Endothelial cell of umbilical vein (primary cell): ENCODE measurements at regions not wholly inside any gene's neighbourhood (a gene's known extent, or its start where the extent isn't known, plus 50 kb on each side); places are given as distances from the start of the nearest gene placed in this dataset.

Experiments used
- BruUV-seq: library from RNA; stranded (reverse); fragments of 400-500 nt; replicated peaks from 2 replicates; lab custom pipeline; 2021; lab: Mats Ljungman, UMichigan
- CTCF ChIA-PET: fragments of 300-600, 350-600 bp; sonication (Branson Sonifier 250); formaldehyde crosslinking; loops from one replicate; lab custom pipeline; 2021; ENCODE audit warnings: antibody characterized with exemption, inconsistent platforms; lab: Charles Lee
- POLR2A ChIA-PET: fragments of 300-600, 350-600 bp; sonication (Branson Sonifier 250); formaldehyde crosslinking; loops from one replicate; lab custom pipeline; 2021; ENCODE audit warnings: antibody characterized with exemption, inconsistent platforms; lab: Charles Lee
- DNase-seq: peaks from one replicate; pipeline ENCODE4 v3.0.0-alpha.2; 2011; ENCODE audit warnings: low read depth, low spot score
- FAIRE-seq: peaks from 2 replicates; lab custom pipeline; 2011; peaks lifted over from hg19 to GRCh38; lab: Jason Lieb, UNC
- H2AFZ ChIP-seq: 2 replicates; pipeline ENCODE4 v1.6.0; 2012; ENCODE audit warnings: low read depth, low read length, control low read depth, inconsistent platforms
- H3K27ac ChIP-seq: 2 replicates; pipeline ENCODE4 v1.5.1; 2011; ENCODE audit warnings: low read depth, mild to moderate bottlenecking, control low read depth, low read length, moderate library complexity; ENCODE audit not compliant: insufficient read depth
- H3K27me3 ChIP-seq, 2 experiments: 2 replicates each; pipeline versions ENCODE4 v1.6.0 to v1.6.1; 2011; ENCODE audit warnings: low read length in 2 of 2, mixed read lengths in 1 of 2; ENCODE audit not compliant: control insufficient read depth in 2 of 2, insufficient read depth in 2 of 2
- H3K36me3 ChIP-seq, 2 experiments: 2 replicates in 1 of 2; 3 replicates in 1 of 2; pipeline ENCODE4 v1.5.1; 2011; ENCODE audit warnings: low read length in 2 of 2, mild to moderate bottlenecking in 1 of 2, moderate library complexity in 1 of 2; ENCODE audit not compliant: control insufficient read depth in 2 of 2, insufficient read depth in 2 of 2; ENCODE audit errors: extremely low read depth in 1 of 2
- H3K4me1 ChIP-seq: 3 replicates; pipeline ENCODE4 v1.5.1; 2011; ENCODE audit warnings: mild to moderate bottlenecking, low read length; ENCODE audit not compliant: control insufficient read depth, insufficient read depth; ENCODE audit errors: extremely low read depth
- H3K4me2 ChIP-seq: 2 replicates; pipeline ENCODE4 v1.6.1; 2011; ENCODE audit warnings: low read length, control low read depth, mixed read lengths; ENCODE audit not compliant: insufficient read depth
- H3K4me3 ChIP-seq, 3 experiments: fragments of 200-600 bp in 1 of 3; sonication (generic), shearing (Covaris generic) in 1 of 3; replicated peaks in 1 of 3; 2 replicates each; pipeline ENCODE4 v1.5.1; 2011 to 2016; ENCODE audit warnings: control low read depth in 3 of 3, low read length in 3 of 3, mild to moderate bottlenecking in 2 of 3, inconsistent platforms in 1 of 3, low read depth in 1 of 3, moderate library complexity in 1 of 3; ENCODE audit not compliant: insufficient read depth in 1 of 3
- H3K79me2 ChIP-seq: 2 replicates; pipeline ENCODE4 v1.6.0; 2012; ENCODE audit warnings: low read length, inconsistent platforms; ENCODE audit not compliant: control insufficient read depth, insufficient read depth
- H3K9ac ChIP-seq: replicated peaks from 2 replicates; pipeline ENCODE3; 2011; ENCODE audit warnings: low read length, control low read depth; ENCODE audit not compliant: insufficient read depth; ENCODE audit errors: extremely low read depth
- H3K9me1 ChIP-seq: replicated peaks from 3 replicates; pipeline ENCODE4 v1.6.0; 2011; ENCODE audit warnings: mild to moderate bottlenecking, low read length; ENCODE audit not compliant: control insufficient read depth, insufficient read depth; ENCODE audit errors: extremely low read depth
- H3K9me3 ChIP-seq: replicated peaks from 2 replicates; pipeline ENCODE4 v1.5.1; 2012; ENCODE audit warnings: low read length, inconsistent platforms; ENCODE audit not compliant: control insufficient read depth, insufficient read depth
- H4K20me1 ChIP-seq: replicated peaks from 2 replicates; pipeline ENCODE3; 2011; ENCODE audit warnings: mild to moderate bottlenecking, low read length; ENCODE audit not compliant: control insufficient read depth, insufficient read depth; ENCODE audit errors: extremely low read depth
- EZH2 ChIP-seq: IDR thresholded peaks from 2 replicates; pipeline ENCODE4 v1.6.1; 2012; ENCODE audit warnings: borderline replicate concordance, low read depth, mild to moderate bottlenecking, moderate library complexity, low read length, inconsistent platforms; ENCODE audit not compliant: severe bottlenecking
- FOS ChIP-seq: IDR thresholded peaks from 2 replicates; pipeline ENCODE4 v1.6.1; 2011; ENCODE audit warnings: mild to moderate bottlenecking, low read length, moderate library complexity, borderline replicate concordance; ENCODE audit not compliant: insufficient read depth
- GATA2 ChIP-seq: IDR thresholded peaks from 2 replicates; pipeline ENCODE4 v1.7.0; 2011; ENCODE audit warnings: low read depth, mild to moderate bottlenecking, moderate library complexity, mixed read lengths, low read length; ENCODE audit not compliant: insufficient read length, insufficient read depth
- JUN ChIP-seq: IDR thresholded peaks from 2 replicates; pipeline ENCODE4 v1.6.1; 2011; ENCODE audit warnings: borderline replicate concordance, low read depth; ENCODE audit not compliant: insufficient read length, insufficient read depth
- MAX ChIP-seq: IDR thresholded peaks from 2 replicates; pipeline ENCODE4 v1.6.1; 2011; ENCODE audit not compliant: insufficient read depth, insufficient read length
- MYC ChIP-seq: IDR thresholded peaks from one replicate; pipeline ENCODE4 v1.6.1; 2011; ENCODE audit warnings: mild to moderate bottlenecking, low read depth, low read length
- POLR2A ChIP-seq: IDR thresholded peaks from 2 replicates; pipeline ENCODE4 v1.6.1; 2012; ENCODE audit warnings: low read depth, mild to moderate bottlenecking, control low read depth, low read length
- POLR2AphosphoS5 ChIP-seq: IDR thresholded peaks from 2 replicates; pipeline ENCODE4 v1.6.1; 2012; ENCODE audit warnings: low read depth, mild to moderate bottlenecking, control low read depth, low read length, moderate library complexity; ENCODE audit not compliant: insufficient read depth
- dilution Hi-C: fragments of 300-500 bp; cut with MboI; formaldehyde crosslinking; loops from one replicate; pipeline ENCODE4 v1.15.0; 2019; ENCODE audit warnings: low sequenced_read_pairs; ENCODE audit not compliant: extremely low pct_ligation_motif_present
- intact Hi-C: fragments of 100-400 bp; cut with micrococcal nuclease; formaldehyde crosslinking; loops from one replicate; pipeline ENCODE4 v1.10.0; 2022
- TF ChIP-seq, protein P1 (sequence below), 2 donors: IDR thresholded peaks; 1 replicate in 1 of 2; 2 replicates in 1 of 2; pipeline ENCODE4 v1.5.1; 2011; ENCODE audit warnings: low read length in 2 of 2, mild to moderate bottlenecking in 2 of 2, moderate library complexity in 2 of 2, control low read depth in 1 of 2, inconsistent platforms in 1 of 2, low read depth in 1 of 2; ENCODE audit not compliant: insufficient read depth in 1 of 2; ENCODE audit errors: extremely low read depth in 1 of 2

GRCh38 chr4:123077330-123077729 lies 154.9 kb upstream of the NUDT6 start:
- Histone ChIP-seq H3K27ac (no peak overlapping the region), H3K79me2 (no peaks in the 10 kb centered on the region), H4K20me1 (no peaks in the 10 kb centered on the region), H3K36me3 (no peaks in the 10 kb centered on the region), H3K9ac (no peak overlapping the region), H3K27me3 (no peaks in the 10 kb centered on the region), H3K9me1 (no peaks in the 10 kb centered on the region), H3K4me1 (no peaks in the 10 kb centered on the region), H3K9me3 (no peaks in the 10 kb centered on the region), H3K4me3 (no peak overlapping the region), H3K4me2 (no peak overlapping the region), H2AFZ (no peak overlapping the region)
- CTCF ChIA-PET: no interaction called here
- POLR2A ChIA-PET: no interaction called here
- TF ChIP-seq, protein P1, sequence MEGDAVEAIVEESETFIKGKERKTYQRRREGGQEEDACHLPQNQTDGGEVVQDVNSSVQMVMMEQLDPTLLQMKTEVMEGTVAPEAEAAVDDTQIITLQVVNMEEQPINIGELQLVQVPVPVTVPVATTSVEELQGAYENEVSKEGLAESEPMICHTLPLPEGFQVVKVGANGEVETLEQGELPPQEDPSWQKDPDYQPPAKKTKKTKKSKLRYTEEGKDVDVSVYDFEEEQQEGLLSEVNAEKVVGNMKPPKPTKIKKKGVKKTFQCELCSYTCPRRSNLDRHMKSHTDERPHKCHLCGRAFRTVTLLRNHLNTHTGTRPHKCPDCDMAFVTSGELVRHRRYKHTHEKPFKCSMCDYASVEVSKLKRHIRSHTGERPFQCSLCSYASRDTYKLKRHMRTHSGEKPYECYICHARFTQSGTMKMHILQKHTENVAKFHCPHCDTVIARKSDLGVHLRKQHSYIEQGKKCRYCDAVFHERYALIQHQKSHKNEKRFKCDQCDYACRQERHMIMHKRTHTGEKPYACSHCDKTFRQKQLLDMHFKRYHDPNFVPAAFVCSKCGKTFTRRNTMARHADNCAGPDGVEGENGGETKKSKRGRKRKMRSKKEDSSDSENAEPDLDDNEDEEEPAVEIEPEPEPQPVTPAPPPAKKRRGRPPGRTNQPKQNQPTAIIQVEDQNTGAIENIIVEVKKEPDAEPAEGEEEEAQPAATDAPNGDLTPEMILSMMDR (IDR thresholded peaks at IDR 0.05; ENCODE audit: extremely low read depth in 1 of 2, insufficient read depth in 1 of 2, low read depth in 1 of 2, low read length in 2 of 2): no peak
- TF ChIP-seq POLR2AphosphoS5: no peak
- TF ChIP-seq MYC: no peak
- TF ChIP-seq MAX: no peak
- no peak for TF ChIP-seq FOS
- no peak for TF ChIP-seq GATA2
- no peak for TF ChIP-seq EZH2
- no peak for TF ChIP-seq POLR2A
- TF ChIP-seq JUN: no peak
- FAIRE-seq: no peak
- no peak for DNase-seq
- no TSS peak for BruUV-seq
- intact Hi-C loops: no loop called here
- dilution Hi-C loops: no loop called here
